GM12864 (cell line): ENCODE measurements at regions not wholly inside any gene's neighbourhood (a gene's known extent, or its start where the extent isn't known, plus 50 kb on each side); places are given as distances from the start of the nearest gene placed in this dataset.
"Not testable (repeated sequence)": the region's sequence is repeated elsewhere in the genome, so short reads cannot be mapped to it uniquely, and the experiment has no call there.

Experiments
- DNase-seq: peaks from one replicate; pipeline ENCODE4 v3.0.0-alpha.2; 2011; ENCODE audit warnings: low read depth
- H3K4me3 ChIP-seq: 2 replicates; pipeline ENCODE4 v1.5.1; 2011; ENCODE audit warnings: mild to moderate bottlenecking, low read depth, low read length, control low read depth
- TF ChIP-seq, protein P1 (sequence below): IDR thresholded peaks from 2 replicates; pipeline ENCODE4 v1.5.1; 2011; ENCODE audit warnings: low read depth, mild to moderate bottlenecking, moderate library complexity, low read length, control low read depth, inconsistent platforms; ENCODE audit errors: missing control alignments

GRCh38 chr11:86874304-86875056, 74.1 kb downstream of the PRSS23 start:
- H3K4me3 ChIP-seq: no peak overlapping the region
- no peak for DNase-seq
- TF ChIP-seq, protein P1, sequence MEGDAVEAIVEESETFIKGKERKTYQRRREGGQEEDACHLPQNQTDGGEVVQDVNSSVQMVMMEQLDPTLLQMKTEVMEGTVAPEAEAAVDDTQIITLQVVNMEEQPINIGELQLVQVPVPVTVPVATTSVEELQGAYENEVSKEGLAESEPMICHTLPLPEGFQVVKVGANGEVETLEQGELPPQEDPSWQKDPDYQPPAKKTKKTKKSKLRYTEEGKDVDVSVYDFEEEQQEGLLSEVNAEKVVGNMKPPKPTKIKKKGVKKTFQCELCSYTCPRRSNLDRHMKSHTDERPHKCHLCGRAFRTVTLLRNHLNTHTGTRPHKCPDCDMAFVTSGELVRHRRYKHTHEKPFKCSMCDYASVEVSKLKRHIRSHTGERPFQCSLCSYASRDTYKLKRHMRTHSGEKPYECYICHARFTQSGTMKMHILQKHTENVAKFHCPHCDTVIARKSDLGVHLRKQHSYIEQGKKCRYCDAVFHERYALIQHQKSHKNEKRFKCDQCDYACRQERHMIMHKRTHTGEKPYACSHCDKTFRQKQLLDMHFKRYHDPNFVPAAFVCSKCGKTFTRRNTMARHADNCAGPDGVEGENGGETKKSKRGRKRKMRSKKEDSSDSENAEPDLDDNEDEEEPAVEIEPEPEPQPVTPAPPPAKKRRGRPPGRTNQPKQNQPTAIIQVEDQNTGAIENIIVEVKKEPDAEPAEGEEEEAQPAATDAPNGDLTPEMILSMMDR: no peak

GRCh38 chr11:86876716-86877234, 76.4 kb downstream of the PRSS23 start:
- TF ChIP-seq, protein P1: no peak
- DNase-seq: no peak
- H3K4me3 ChIP-seq: no peak overlapping the region

- H3K4me3 ChIP-seq: no peak overlapping the region
- no peak for DNase-seq
- TF ChIP-seq, protein P1: no peak
Observed at GRCh38 chr11:86877503-86877902, 77.2 kb downstream of the PRSS23 start.

DNA sequence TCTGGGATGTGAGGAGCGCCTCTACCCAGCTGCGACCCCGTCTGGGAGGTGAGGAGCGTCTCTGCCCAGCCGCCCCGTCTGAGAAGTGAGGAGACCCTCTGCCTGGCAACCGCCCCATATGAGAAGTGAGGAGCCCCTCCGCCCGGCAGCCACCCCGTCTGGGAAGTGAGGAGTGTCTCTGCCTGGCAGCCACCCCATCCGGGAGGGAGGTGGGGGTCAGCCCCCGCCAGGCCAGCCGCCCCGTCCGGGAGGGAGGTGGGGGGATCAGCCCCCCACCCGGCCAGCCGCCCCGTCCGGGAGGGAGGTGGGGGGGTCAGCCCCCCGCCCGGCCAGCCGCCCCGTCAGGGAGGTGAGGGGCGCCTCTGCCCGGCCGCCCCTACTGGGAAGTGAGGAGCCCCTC, 76.0 kb downstream of the FZD4 start:
- H3K4me3 ChIP-seq, DNase-seq: not testable (repeated sequence)

DNA sequence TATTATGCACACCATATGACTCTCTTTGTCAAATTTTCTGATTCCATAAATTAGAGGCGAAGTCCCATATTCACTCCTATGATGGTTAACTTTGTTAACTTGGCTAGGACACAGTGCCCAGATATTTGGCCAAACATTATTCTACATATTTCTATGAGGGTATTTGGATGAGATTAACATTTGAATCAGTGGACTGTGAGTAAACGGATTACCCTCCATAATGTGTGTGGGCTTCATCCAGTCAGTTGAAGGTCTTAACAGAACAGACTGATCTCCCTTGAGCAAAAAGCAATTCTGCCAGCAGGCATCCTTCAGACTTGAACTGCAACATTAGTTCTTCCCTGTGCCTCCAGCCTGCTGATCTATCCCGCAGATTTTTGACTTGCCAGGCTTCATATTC, 69.9 kb downstream of the FZD4 start:
- no peak for DNase-seq
- TF ChIP-seq, protein P1: no peak
- H3K4me3 ChIP-seq: no peak overlapping the region

DNA sequence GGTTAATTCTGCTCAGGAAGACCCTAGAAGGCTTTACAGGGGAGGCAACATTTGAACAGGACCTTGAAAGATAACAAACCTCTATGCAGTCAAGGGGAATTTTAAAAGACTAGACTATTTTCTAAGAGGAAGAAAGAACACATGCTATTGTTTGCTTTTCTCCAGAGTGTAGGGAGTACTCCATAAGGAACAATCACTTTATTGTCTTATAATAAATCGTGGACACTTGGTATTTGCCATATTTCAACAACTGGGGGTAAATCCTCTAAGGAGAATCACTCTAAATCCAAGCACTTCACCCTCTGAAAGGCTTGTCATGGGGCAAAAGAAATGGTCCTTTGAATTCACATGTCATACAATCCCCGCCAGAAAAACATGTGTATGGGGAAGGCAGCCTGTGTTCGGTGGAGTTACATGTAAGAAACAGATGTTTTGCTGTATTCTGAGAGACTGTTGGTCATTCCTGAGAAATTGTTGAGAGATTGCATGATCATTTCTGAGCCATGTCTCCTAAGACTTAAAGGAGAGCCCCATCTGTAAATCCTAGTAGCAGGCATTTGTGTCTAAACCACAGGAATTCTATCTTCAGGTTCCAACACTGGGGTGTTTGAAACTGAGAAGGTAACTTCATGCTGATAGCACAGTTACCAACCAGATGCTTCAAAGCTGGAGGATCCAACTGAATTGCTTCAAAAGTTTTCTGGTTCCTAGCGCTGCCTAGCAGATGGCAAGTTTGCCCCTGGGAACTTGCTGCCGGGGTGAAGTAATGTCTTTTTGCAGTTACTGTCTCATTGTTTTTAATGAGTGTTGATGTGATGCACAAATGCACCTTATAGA, 66.8 kb downstream of the FZD4 start:
- DNase-seq: no peak
- TF ChIP-seq, protein P1: no peak
- H3K4me3 ChIP-seq: no peak overlapping the region

DNA sequence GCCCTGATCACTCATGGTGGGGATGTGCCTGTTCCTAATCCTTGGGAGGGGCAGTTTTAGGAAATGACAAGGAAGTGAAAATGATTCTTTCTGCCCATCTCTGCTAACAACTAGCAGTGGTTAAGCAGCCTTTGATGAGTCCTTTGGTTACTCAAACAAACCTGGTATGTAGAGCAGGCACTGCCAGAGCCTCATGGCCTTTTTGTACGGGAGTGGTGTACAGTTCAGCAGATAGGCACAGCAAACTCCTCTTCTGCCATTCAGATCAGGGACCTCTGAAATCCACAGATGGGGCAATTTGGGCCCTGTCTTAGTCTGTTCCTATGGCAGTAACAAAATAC, 66.2 kb downstream of the FZD4 start:
- TF ChIP-seq, protein P1: no peak
- H3K4me3 ChIP-seq: no peak overlapping the region
- no peak for DNase-seq
